Mesothelial cell of epicardium (in vitro differentiated cells): ENCODE measurements at regions not wholly inside any gene's neighbourhood (a gene's known extent, or its start where the extent isn't known, plus 50 kb on each side); places are given as distances from the start of the nearest gene placed in this dataset.
A peak's percentile ranks its signal among the peaks of the same experiment; 100 is the strongest.

Experiments used
- DNase-seq, 2 experiments: peaks; one replicate each; pipeline ENCODE4 v3.0.0; 2021; ENCODE audit warnings: low spot score in 2 of 2; ENCODE audit not compliant: unreplicated experiment in 2 of 2
- H3K27ac Mint-ChIP-seq: 2 replicates; pipeline ENCODE4 v1.8.0; 2021; ENCODE audit warnings: mixed read lengths
- H3K27me3 Mint-ChIP-seq: 2 replicates; pipeline ENCODE4 v1.8.0; 2021; ENCODE audit warnings: low read depth, mixed read lengths
- H3K36me3 Mint-ChIP-seq: 2 replicates; pipeline ENCODE4 v1.8.0; 2021; ENCODE audit warnings: mixed read lengths
- H3K4me1 Mint-ChIP-seq: 2 replicates; pipeline ENCODE4 v1.8.0; 2021; ENCODE audit warnings: mixed read lengths
- H3K4me3 Mint-ChIP-seq: 2 replicates; pipeline ENCODE4 v1.8.0; 2021; ENCODE audit warnings: mild to moderate bottlenecking, moderate library complexity, mixed read lengths
- H3K9me3 Mint-ChIP-seq: 2 replicates; pipeline ENCODE4 v1.8.0; 2021; ENCODE audit warnings: mixed read lengths
- TF ChIP-seq, protein P1 (sequence below): fragments of 200-600 bp; sonication (generic); IDR thresholded peaks from one replicate; pipeline ENCODE4 v1.5.0; 2021; ENCODE audit warnings: antibody characterized with exemption; ENCODE audit not compliant: unreplicated experiment

GRCh38 chr10:128528167-128528566 lies 401.9 kb upstream of the MKI67 start:
- no peak overlapping the region for H3K4me3 Mint-ChIP-seq
- peaks cover 29% of the 10 kb centered on the region for H3K4me1 Mint-ChIP-seq
- no peak for DNase-seq
- no peaks in the 10 kb centered on the region for H3K36me3 Mint-ChIP-seq
- TF ChIP-seq, protein P1, sequence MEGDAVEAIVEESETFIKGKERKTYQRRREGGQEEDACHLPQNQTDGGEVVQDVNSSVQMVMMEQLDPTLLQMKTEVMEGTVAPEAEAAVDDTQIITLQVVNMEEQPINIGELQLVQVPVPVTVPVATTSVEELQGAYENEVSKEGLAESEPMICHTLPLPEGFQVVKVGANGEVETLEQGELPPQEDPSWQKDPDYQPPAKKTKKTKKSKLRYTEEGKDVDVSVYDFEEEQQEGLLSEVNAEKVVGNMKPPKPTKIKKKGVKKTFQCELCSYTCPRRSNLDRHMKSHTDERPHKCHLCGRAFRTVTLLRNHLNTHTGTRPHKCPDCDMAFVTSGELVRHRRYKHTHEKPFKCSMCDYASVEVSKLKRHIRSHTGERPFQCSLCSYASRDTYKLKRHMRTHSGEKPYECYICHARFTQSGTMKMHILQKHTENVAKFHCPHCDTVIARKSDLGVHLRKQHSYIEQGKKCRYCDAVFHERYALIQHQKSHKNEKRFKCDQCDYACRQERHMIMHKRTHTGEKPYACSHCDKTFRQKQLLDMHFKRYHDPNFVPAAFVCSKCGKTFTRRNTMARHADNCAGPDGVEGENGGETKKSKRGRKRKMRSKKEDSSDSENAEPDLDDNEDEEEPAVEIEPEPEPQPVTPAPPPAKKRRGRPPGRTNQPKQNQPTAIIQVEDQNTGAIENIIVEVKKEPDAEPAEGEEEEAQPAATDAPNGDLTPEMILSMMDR, result no peak
- H3K27ac Mint-ChIP-seq, result no peak overlapping the region
- peaks cover 8% of the 10 kb centered on the region for H3K27me3 Mint-ChIP-seq
- H3K9me3 Mint-ChIP-seq, result no peaks in the 10 kb centered on the region

DNA sequence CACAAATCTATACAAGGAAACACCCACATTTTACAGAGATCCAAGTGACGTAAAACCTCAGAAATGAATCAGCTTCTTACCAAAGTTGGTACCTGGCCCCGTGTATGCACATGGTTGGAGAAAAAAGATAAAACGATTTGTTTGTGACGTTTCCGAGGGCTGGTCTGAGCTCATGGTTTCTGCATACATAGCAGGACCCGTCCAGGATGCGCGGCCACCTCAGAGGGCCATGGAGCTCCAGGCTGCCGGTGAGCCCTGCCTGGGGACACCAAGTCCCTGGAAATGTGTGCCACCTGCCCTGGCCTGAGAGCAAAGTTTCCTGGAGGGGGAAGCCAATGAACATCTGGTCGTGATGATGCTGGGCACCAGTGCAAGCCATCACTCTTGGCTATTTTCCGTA lies 402.6 kb upstream of the MKI67 start:
- no peak overlapping the region for H3K27ac Mint-ChIP-seq
- no peak for DNase-seq
- no peaks in the 10 kb centered on the region for H3K36me3 Mint-ChIP-seq

DNA sequence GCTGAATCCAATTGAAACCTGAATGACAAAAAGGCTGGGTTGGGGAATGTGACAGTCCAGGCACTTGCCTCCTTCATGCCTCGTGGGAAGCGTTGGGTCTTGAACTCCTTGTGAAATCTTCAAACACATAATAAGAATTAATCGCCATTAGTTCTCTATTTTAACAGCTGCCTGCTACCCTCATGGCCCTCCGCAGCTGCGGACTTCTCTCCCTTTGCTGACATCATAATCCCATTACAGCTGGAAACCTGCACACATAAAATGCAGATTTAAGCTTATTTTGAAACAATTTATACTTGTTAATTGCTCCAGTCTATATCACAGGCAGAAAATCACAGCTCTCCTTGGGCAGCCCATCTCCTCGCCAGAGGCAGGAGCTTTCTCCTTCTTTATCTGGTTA lies 403.0 kb upstream of the MKI67 start:
- DNase-seq, result no peak
- TF ChIP-seq, protein P1, result no peak
- Mint-ChIP-seq H3K4me1 (peaks cover 29% of the 10 kb centered on the region), H3K36me3 (no peaks in the 10 kb centered on the region), H3K27ac (no peak overlapping the region), H3K9me3 (no peaks in the 10 kb centered on the region), H3K27me3 (peaks cover 11% of the 10 kb centered on the region), H3K4me3 (no peak overlapping the region)

More for the DNA sequence above, 402.6 kb upstream of the MKI67 start:
- peaks cover 29% of the 10 kb centered on the region for H3K4me1 Mint-ChIP-seq
- H3K27me3 Mint-ChIP-seq, result peaks cover 11% of the 10 kb centered on the region
- H3K4me3 Mint-ChIP-seq, result no peak overlapping the region
- TF ChIP-seq, protein P1, result no peak
- no peaks in the 10 kb centered on the region for H3K9me3 Mint-ChIP-seq

GRCh38 chr10:128530301-128530700 lies 404.1 kb upstream of the MKI67 start:
- no peak for DNase-seq
- Mint-ChIP-seq H3K27ac (no peak overlapping the region), H3K36me3 (no peaks in the 10 kb centered on the region), H3K9me3 (no peaks in the 10 kb centered on the region), H3K27me3 (peaks cover 20% of the 10 kb centered on the region), H3K4me3 (no peak overlapping the region), H3K4me1 (peaks cover 29% of the 10 kb centered on the region)
- TF ChIP-seq, protein P1, result peak; percentile 78

GRCh38 chr10:128530946-128531345 lies 404.7 kb upstream of the MKI67 start:
- H3K4me1 Mint-ChIP-seq, result peaks cover 24% of the 10 kb centered on the region
- H3K27ac Mint-ChIP-seq, result no peak overlapping the region
- no peak for DNase-seq
- H3K9me3 Mint-ChIP-seq, result no peaks in the 10 kb centered on the region
- H3K4me3 Mint-ChIP-seq, result no peak overlapping the region
- peaks cover 21% of the 10 kb centered on the region for H3K27me3 Mint-ChIP-seq
- TF ChIP-seq, protein P1, result no peak
- H3K36me3 Mint-ChIP-seq, result no peaks in the 10 kb centered on the region

- no peaks in the 10 kb centered on the region for H3K36me3 Mint-ChIP-seq
- H3K4me3 Mint-ChIP-seq, result no peak overlapping the region
- TF ChIP-seq, protein P1, result no peak
- peaks cover 39% of the 10 kb centered on the region for H3K27me3 Mint-ChIP-seq
- no peak overlapping the region for H3K27ac Mint-ChIP-seq
- H3K4me1 Mint-ChIP-seq, result peaks cover 23% of the 10 kb centered on the region
- no peak for DNase-seq
- H3K9me3 Mint-ChIP-seq, result no peaks in the 10 kb centered on the region
Measured at GRCh38 chr10:128534686-128535085, 408.5 kb upstream of the MKI67 start.
